ENCODE measurements at regions not wholly inside any gene's neighbourhood (a gene's known extent, or its start where the extent isn't known, plus 50 kb on each side); places are given as distances from the start of the nearest gene placed in this dataset.

- no peak overlapping the region for H3K27ac Mint-ChIP-seq
- POLR2A ChIA-PET, result no interaction called here
- Histone ChIP-seq H3K36me3 (ENCODE audit: control insufficient read depth in 2 of 3, insufficient read depth in 3 of 3, low read length in 3 of 3) (no peaks in the 10 kb centered on the region), H3K27me3 (ENCODE audit: control insufficient read depth in 2 of 2, insufficient read depth in 2 of 2, low read length in 2 of 2) (no peaks in the 10 kb centered on the region), H3K4me1 (ENCODE audit: control insufficient read depth in 2 of 2, insufficient read depth in 2 of 2, low read length in 2 of 2) (no peaks in the 10 kb centered on the region), H3K27ac (ENCODE audit: low read depth, low read length) (no peak overlapping the region), H3K9me3 (ENCODE audit: control insufficient read depth in 2 of 3, low read length in 3 of 3) (no peaks in the 10 kb centered on the region), H3K4me3 (ENCODE audit: low read length) (no peak overlapping the region)
- no peaks in the 10 kb centered on the region for H3K36me3 Mint-ChIP-seq
- DNase-seq (no peak), ATAC-seq (no peak)
- H3K4me1 Mint-ChIP-seq, result peaks cover 0 to 15% (median 0%) of the 10 kb centered on the region in 7 donors
- CTCF ChIA-PET, result no interaction called here
- intact Hi-C loops (cut with micrococcal nuclease), result no loop called here
- peaks cover 0 to 1% (median 0%) of the 10 kb centered on the region in 11 donors for H3K9me3 Mint-ChIP-seq
- H3K27me3 Mint-ChIP-seq, result peaks cover 0 to 3% (median 0%) of the 10 kb centered on the region in 5 donors
- H3K4me3 Mint-ChIP-seq, result no peak overlapping the region
Observed at GRCh38 chrX:124984140-124984813, 335.4 kb upstream of the TEX13C start.

- H3K36me3 Mint-ChIP-seq, result no peaks in the 10 kb centered on the region
- peaks cover 0 to 13% (median 0%) of the 10 kb centered on the region in 7 donors for H3K4me1 Mint-ChIP-seq
- intact Hi-C loops (cut with micrococcal nuclease), result no loop called here
- ATAC-seq (no peak), DNase-seq (no peak)
- H3K27me3 Mint-ChIP-seq, result peaks cover 0 to 3% (median 0%) of the 10 kb centered on the region in 5 donors
- Histone ChIP-seq H3K9me3 (ENCODE audit: control insufficient read depth in 2 of 3, low read length in 3 of 3) (no peaks in the 10 kb centered on the region), H3K4me1 (ENCODE audit: control insufficient read depth in 2 of 2, insufficient read depth in 2 of 2, low read length in 2 of 2) (no peaks in the 10 kb centered on the region), H3K27ac (ENCODE audit: low read depth, low read length) (no peak overlapping the region), H3K36me3 (ENCODE audit: control insufficient read depth in 2 of 3, insufficient read depth in 3 of 3, low read length in 3 of 3) (no peaks in the 10 kb centered on the region), H3K4me3 (ENCODE audit: low read length) (no peak overlapping the region), H3K27me3 (ENCODE audit: control insufficient read depth in 2 of 2, insufficient read depth in 2 of 2, low read length in 2 of 2) (no peaks in the 10 kb centered on the region)
- ChIA-PET CTCF (no interaction called here), POLR2A (no interaction called here)
- H3K9me3 Mint-ChIP-seq, result peaks cover 0 to 1% (median 0%) of the 10 kb centered on the region in 11 donors
- H3K4me3 Mint-ChIP-seq, result no peak overlapping the region
- H3K27ac Mint-ChIP-seq, result no peak overlapping the region
Observed at GRCh38 chrX:124986284-124986683, 333.4 kb upstream of the TEX13C start.

- Histone ChIP-seq H3K27ac (ENCODE audit: low read depth, low read length) (no peak overlapping the region), H3K4me1 (ENCODE audit: control insufficient read depth in 2 of 2, insufficient read depth in 2 of 2, low read length in 2 of 2) (no peaks in the 10 kb centered on the region), H3K36me3 (ENCODE audit: control insufficient read depth in 2 of 3, insufficient read depth in 3 of 3, low read length in 3 of 3) (no peaks in the 10 kb centered on the region), H3K4me3 (ENCODE audit: low read length) (no peak overlapping the region), H3K27me3 (ENCODE audit: control insufficient read depth in 2 of 2, insufficient read depth in 2 of 2, low read length in 2 of 2) (no peaks in the 10 kb centered on the region), H3K9me3 (ENCODE audit: control insufficient read depth in 2 of 3, low read length in 3 of 3) (no peaks in the 10 kb centered on the region)
- Mint-ChIP-seq H3K4me3 (no peak overlapping the region), H3K36me3 (no peaks in the 10 kb centered on the region), H3K4me1 (no peaks in the 10 kb centered on the region), H3K27ac (no peak overlapping the region), H3K9me3 (no peaks in the 10 kb centered on the region), H3K27me3 (peaks cover 0 to 5% (median 5%) of the 10 kb centered on the region in 5 donors)
- ATAC-seq (no peak), DNase-seq (no peak)
- ChIA-PET POLR2A (no interaction called here), CTCF (no interaction called here)
- intact Hi-C loops (cut with micrococcal nuclease), result no loop called here
Observed at GRCh38 chrX:124993735-124994134, 325.9 kb upstream of the TEX13C start.

- ATAC-seq (no peak), DNase-seq (no peak)
- Mint-ChIP-seq H3K36me3 (no peaks in the 10 kb centered on the region), H3K9me3 (no peaks in the 10 kb centered on the region), H3K27ac (no peak overlapping the region), H3K4me3 (no peak overlapping the region), H3K27me3 (peaks cover 0 to 5% (median 5%) of the 10 kb centered on the region in 5 donors), H3K4me1 (no peaks in the 10 kb centered on the region)
- POLR2A ChIA-PET, result no interaction called here
- Histone ChIP-seq H3K9me3 (ENCODE audit: control insufficient read depth in 2 of 3, low read length in 3 of 3) (no peaks in the 10 kb centered on the region), H3K27me3 (ENCODE audit: control insufficient read depth in 2 of 2, insufficient read depth in 2 of 2, low read length in 2 of 2) (no peaks in the 10 kb centered on the region), H3K4me3 (ENCODE audit: low read length) (no peak overlapping the region), H3K36me3 (ENCODE audit: control insufficient read depth in 2 of 3, insufficient read depth in 3 of 3, low read length in 3 of 3) (no peaks in the 10 kb centered on the region), H3K27ac (ENCODE audit: low read depth, low read length) (no peak overlapping the region), H3K4me1 (ENCODE audit: control insufficient read depth in 2 of 2, insufficient read depth in 2 of 2, low read length in 2 of 2) (no peaks in the 10 kb centered on the region)
- CTCF ChIA-PET, result no interaction called here
- intact Hi-C loops (cut with micrococcal nuclease), result no loop called here
Observed at GRCh38 chrX:124994404-124994803, 325.3 kb upstream of the TEX13C start.

- CTCF ChIA-PET, result no interaction called here
- intact Hi-C loops (cut with micrococcal nuclease), result no loop called here
- no peaks in the 10 kb centered on the region for H3K27me3 ChIP-seq (ENCODE audit: control insufficient read depth in 2 of 2, insufficient read depth in 2 of 2, low read length in 2 of 2)
Observed at GRCh38 chrX:125003746-125004446, 315.8 kb upstream of the TEX13C start.

GRCh38 chrX:125004799-125005198 lies 314.9 kb upstream of the TEX13C start:
- H3K27me3 Mint-ChIP-seq, result no peaks in the 10 kb centered on the region

More at GRCh38 chrX:125003746-125004446, 315.8 kb upstream of the TEX13C start:
- H3K36me3 Mint-ChIP-seq, result peaks cover 0 to 4% (median 0%) of the 10 kb centered on the region in 5 donors
- H3K4me3 ChIP-seq (ENCODE audit: low read length), result no peak overlapping the region
- H3K4me3 Mint-ChIP-seq, result no peak overlapping the region
- no peak for ATAC-seq
- no peak overlapping the region for H3K27ac ChIP-seq (ENCODE audit: low read depth, low read length)
- DNase-seq, result no peak
- H3K36me3 ChIP-seq (ENCODE audit: control insufficient read depth in 2 of 3, insufficient read depth in 3 of 3, low read length in 3 of 3), result no peaks in the 10 kb centered on the region
- POLR2A ChIA-PET, result no interaction called here
- H3K4me1 ChIP-seq (ENCODE audit: control insufficient read depth in 2 of 2, insufficient read depth in 2 of 2, low read length in 2 of 2), result no peaks in the 10 kb centered on the region
- H3K9me3 ChIP-seq (ENCODE audit: control insufficient read depth in 2 of 3, low read length in 3 of 3), result no peaks in the 10 kb centered on the region
- H3K4me1 Mint-ChIP-seq, result no peaks in the 10 kb centered on the region
- peaks cover 0 to 9% (median 4%) of the 10 kb centered on the region in 11 donors for H3K9me3 Mint-ChIP-seq
- H3K27ac Mint-ChIP-seq, result no peak overlapping the region
- H3K27me3 Mint-ChIP-seq, result no peaks in the 10 kb centered on the region

GRCh38 chrX:125005863-125006262 lies 313.8 kb upstream of the TEX13C start:
- H3K27ac ChIP-seq (ENCODE audit: low read depth, low read length), result no peak overlapping the region
- no peaks in the 10 kb centered on the region for H3K27me3 ChIP-seq (ENCODE audit: control insufficient read depth in 2 of 2, insufficient read depth in 2 of 2, low read length in 2 of 2)
- Mint-ChIP-seq H3K4me1 (no peaks in the 10 kb centered on the region), H3K9me3 (peaks cover 0 to 10% (median 5%) of the 10 kb centered on the region in 11 donors), H3K27ac (no peak overlapping the region), H3K36me3 (peaks cover 0 to 4% (median 0%) of the 10 kb centered on the region in 5 donors), H3K27me3 (no peaks in the 10 kb centered on the region), H3K4me3 (no peak overlapping the region)
- H3K9me3 ChIP-seq (ENCODE audit: control insufficient read depth in 2 of 3, low read length in 3 of 3), result no peaks in the 10 kb centered on the region
- CTCF ChIA-PET, result no interaction called here
- intact Hi-C loops (cut with micrococcal nuclease), result no loop called here
- ATAC-seq (no peak), DNase-seq (no peak)
- no peak overlapping the region for H3K4me3 ChIP-seq (ENCODE audit: low read length)
- no peaks in the 10 kb centered on the region for H3K4me1 ChIP-seq (ENCODE audit: control insufficient read depth in 2 of 2, insufficient read depth in 2 of 2, low read length in 2 of 2)
- POLR2A ChIA-PET, result no interaction called here
- no peaks in the 10 kb centered on the region for H3K36me3 ChIP-seq (ENCODE audit: control insufficient read depth in 2 of 3, insufficient read depth in 3 of 3, low read length in 3 of 3)

More at GRCh38 chrX:125004799-125005198, 314.9 kb upstream of the TEX13C start:
- intact Hi-C loops (cut with micrococcal nuclease), result no loop called here
- Mint-ChIP-seq H3K36me3 (peaks cover 0 to 4% (median 0%) of the 10 kb centered on the region in 5 donors), H3K27ac (no peak overlapping the region), H3K4me3 (no peak overlapping the region), H3K9me3 (peaks cover 0 to 10% (median 4%) of the 10 kb centered on the region in 11 donors), H3K4me1 (no peaks in the 10 kb centered on the region)
- Histone ChIP-seq H3K9me3 (ENCODE audit: control insufficient read depth in 2 of 3, low read length in 3 of 3) (no peaks in the 10 kb centered on the region), H3K27ac (ENCODE audit: low read depth, low read length) (no peak overlapping the region), H3K4me1 (ENCODE audit: control insufficient read depth in 2 of 2, insufficient read depth in 2 of 2, low read length in 2 of 2) (no peaks in the 10 kb centered on the region), H3K4me3 (ENCODE audit: low read length) (no peak overlapping the region), H3K27me3 (ENCODE audit: control insufficient read depth in 2 of 2, insufficient read depth in 2 of 2, low read length in 2 of 2) (no peaks in the 10 kb centered on the region), H3K36me3 (ENCODE audit: control insufficient read depth in 2 of 3, insufficient read depth in 3 of 3, low read length in 3 of 3) (no peaks in the 10 kb centered on the region)
- ChIA-PET CTCF (no interaction called here), POLR2A (no interaction called here)
- DNase-seq (no peak), ATAC-seq (no peak)
